H9 (cell line): ENCODE measurements at regions not wholly inside any gene's neighbourhood (a gene's known extent, or its start where the extent isn't known, plus 50 kb on each side); places are given as distances from the start of the nearest gene placed in this dataset.
A peak's percentile ranks its signal among the peaks of the same experiment; 100 is the strongest.

Experiments used
- DNase-seq: peaks from one replicate; pipeline ENCODE4 v3.0.0-alpha.2; 2017
- H2AFZ ChIP-seq: one replicate; pipeline ENCODE4 v1.6.1; 2013; ENCODE audit warnings: mild to moderate bottlenecking, low read length, control low read depth, moderate library complexity
- H2AK5ac ChIP-seq: 2 replicates; pipeline ENCODE4 v1.6.1; 2013; ENCODE audit warnings: low read length, control low read depth, mixed read lengths; ENCODE audit not compliant: insufficient read length
- H2BK120ac ChIP-seq: one replicate; pipeline ENCODE4 v1.6.1; 2013; ENCODE audit warnings: low read depth, mild to moderate bottlenecking, low read length, control low read depth, inconsistent platforms; ENCODE audit not compliant: poor library complexity, severe bottlenecking
- H2BK12ac ChIP-seq: 2 replicates; pipeline ENCODE4 v1.6.1; 2013; ENCODE audit warnings: low read length, control low read depth, mixed read lengths, low read depth; ENCODE audit not compliant: insufficient read length
- H2BK15ac ChIP-seq: 2 replicates; pipeline ENCODE4 v1.6.1; 2013; ENCODE audit warnings: low read depth, low read length, control low read depth
- H2BK20ac ChIP-seq: one replicate; pipeline ENCODE4 v1.6.1; 2013; ENCODE audit warnings: low read depth, mild to moderate bottlenecking, low read length, control low read depth, inconsistent platforms; ENCODE audit not compliant: poor library complexity, severe bottlenecking
- H2BK5ac ChIP-seq: 2 replicates; pipeline ENCODE4 v1.6.1; 2013; ENCODE audit warnings: low read length, control low read depth, mixed read lengths; ENCODE audit not compliant: insufficient read length
- H3K14ac ChIP-seq: 2 replicates; pipeline ENCODE4 v1.6.1; 2013; ENCODE audit warnings: low read length, control low read depth; ENCODE audit not compliant: insufficient read depth
- H3K18ac ChIP-seq: 2 replicates; pipeline ENCODE4 v1.6.1; 2013; ENCODE audit warnings: low read depth, mild to moderate bottlenecking, mixed read lengths, low read length, control low read depth; ENCODE audit not compliant: insufficient read length
- H3K23ac ChIP-seq: 2 replicates; pipeline ENCODE4 v1.6.1; 2013; ENCODE audit warnings: low read length, control low read depth, mixed read lengths, low read depth; ENCODE audit not compliant: insufficient read length
- H3K23me2 ChIP-seq: 2 replicates; pipeline ENCODE4 v1.6.1; 2013; ENCODE audit warnings: low read depth, mild to moderate bottlenecking, mixed read lengths, low read length, control low read depth; ENCODE audit not compliant: insufficient read length, poor library complexity, severe bottlenecking
- H3K27ac ChIP-seq: 2 replicates; pipeline ENCODE4 v1.5.1; 2013; ENCODE audit warnings: low read length, control low read depth, mixed read lengths, low read depth; ENCODE audit not compliant: insufficient read length
- H3K27me3 ChIP-seq: 2 replicates; pipeline ENCODE4 v1.6.1; 2013; ENCODE audit warnings: low read length, control low read depth, inconsistent platforms; ENCODE audit not compliant: insufficient read depth
- H3K4ac ChIP-seq: 2 replicates; pipeline ENCODE4 v1.6.1; 2013; ENCODE audit warnings: low read depth, mild to moderate bottlenecking, control low read depth, inconsistent platforms, low read length, moderate library complexity
- H3K4me1 ChIP-seq: 2 replicates; pipeline ENCODE4 v1.6.1; 2013; ENCODE audit warnings: low read length, control low read depth, inconsistent platforms; ENCODE audit not compliant: insufficient read depth
- H3K4me2 ChIP-seq: 2 replicates; pipeline ENCODE4 v1.6.1; 2013; ENCODE audit warnings: low read length, control low read depth, mixed read lengths; ENCODE audit not compliant: insufficient read length, insufficient read depth
- H3K56ac ChIP-seq: 2 replicates; pipeline ENCODE4 v1.6.1; 2013; ENCODE audit warnings: low read depth, mild to moderate bottlenecking, mixed read lengths, low read length, control low read depth; ENCODE audit not compliant: insufficient read length
- H3K79me1 ChIP-seq: 2 replicates; pipeline ENCODE4 v1.6.1; 2013; ENCODE audit warnings: low read depth, mild to moderate bottlenecking, moderate library complexity, low read length, control low read depth, inconsistent platforms; ENCODE audit not compliant: insufficient read depth, poor library complexity, severe bottlenecking
- H3K79me2 ChIP-seq: 2 replicates; pipeline ENCODE4 v1.6.1; 2013; ENCODE audit warnings: low read length, control low read depth, inconsistent platforms; ENCODE audit not compliant: insufficient read depth
- H3K9ac ChIP-seq: 2 replicates; pipeline ENCODE4 v1.6.1; 2013; ENCODE audit warnings: low read length, control low read depth, mixed read lengths; ENCODE audit not compliant: insufficient read length; ENCODE audit errors: extremely low read depth
- H3K9me3 ChIP-seq: one replicate; pipeline ENCODE4 v1.6.1; 2013; ENCODE audit warnings: low read depth, low read length, inconsistent platforms; ENCODE audit not compliant: control insufficient read depth
- H3T11ph ChIP-seq: one replicate; pipeline ENCODE4 v1.6.1; 2013; ENCODE audit warnings: mild to moderate bottlenecking, low read length, control low read depth, inconsistent platforms
- H4K20me1 ChIP-seq: one replicate; pipeline ENCODE4 v1.6.1; 2013; ENCODE audit not compliant: control insufficient read depth, insufficient read length, insufficient read depth
- H4K5ac ChIP-seq: 2 replicates; pipeline ENCODE4 v1.6.1; 2013; ENCODE audit warnings: low read depth, mild to moderate bottlenecking, mixed read lengths, low read length, control low read depth; ENCODE audit not compliant: insufficient read length
- H4K8ac ChIP-seq: replicated peaks from 2 replicates; pipeline ENCODE4 v1.6.1; 2013; ENCODE audit warnings: low read length, control low read depth, mixed read lengths, low read depth; ENCODE audit not compliant: insufficient read length
- H4K91ac ChIP-seq: 2 replicates; pipeline ENCODE4 v1.6.1; 2013; ENCODE audit warnings: low read depth, mild to moderate bottlenecking, moderate library complexity, mixed read lengths, low read length, control low read depth; ENCODE audit not compliant: insufficient read length
- H3K27ac Mint-ChIP-seq, 3 experiments: 2 replicates in 2 of 3; 3 replicates in 1 of 3; pipeline ENCODE4 v1.8.0; 2020 to 2021; ENCODE audit warnings: mixed read lengths in 3 of 3, mild to moderate bottlenecking in 1 of 3, moderate library complexity in 1 of 3
- H3K27me3 Mint-ChIP-seq: 2 replicates; pipeline ENCODE4 v1.8.0; 2021; ENCODE audit warnings: low read depth, mild to moderate bottlenecking, moderate library complexity, mixed read lengths
- H3K36me3 Mint-ChIP-seq, 3 experiments: 2 replicates in 2 of 3; 3 replicates in 1 of 3; pipeline ENCODE4 v1.8.0; 2020 to 2021; ENCODE audit warnings: low read depth in 3 of 3, mixed read lengths in 3 of 3; ENCODE audit not compliant: insufficient read depth in 1 of 3
- H3K4me1 Mint-ChIP-seq, 2 experiments: 2 replicates each; pipeline ENCODE4 v1.8.0; 2020; ENCODE audit warnings: mixed read lengths in 2 of 2
- H3K4me3 Mint-ChIP-seq, 2 experiments: 2 replicates in 1 of 2; 3 replicates in 1 of 2; pipeline ENCODE4 v1.8.0; 2020 to 2021; ENCODE audit warnings: mild to moderate bottlenecking in 2 of 2, mixed read lengths in 2 of 2, moderate library complexity in 1 of 2
- H3K9me3 Mint-ChIP-seq, 2 experiments: 2 replicates in 1 of 2; 3 replicates in 1 of 2; pipeline ENCODE4 v1.8.0; 2020; ENCODE audit warnings: mild to moderate bottlenecking in 2 of 2, mixed read lengths in 2 of 2, moderate library complexity in 1 of 2
- CTCF ChIP-seq: fragments of 200-600 bp; sonication (generic); conservative IDR thresholded peaks from 3 replicates; pipeline ENCODE4 v1.8.0; 2021; ENCODE audit warnings: antibody characterized with exemption, mild to moderate bottlenecking
- WGBS: extraction: QIAGEN DNeasy Blood & Tissue Kit; methylation state at CpG from one replicate; pipeline ENCODE4 v1.1.7; 2013; ENCODE audit warnings: missing lambda C conversion rate, low lambda C conversion rate, mixed read lengths; ENCODE audit not compliant: insufficient read length; ENCODE audit errors: extremely low coverage; 5-methylcytosine and 5-hydroxymethylcytosine counted together

- no peaks in the 10 kb centered on the region for H3K79me2 ChIP-seq
- peaks cover 2 to 10% (median 5%) of the 10 kb centered on the region in 3 experiments; a peak in 5 of 7 replicates for H3K36me3 Mint-ChIP-seq
- no peak overlapping the region for H2BK5ac ChIP-seq
- no peak overlapping the region for H4K5ac ChIP-seq
- H2AK5ac ChIP-seq, result no peak overlapping the region
- H4K8ac ChIP-seq, result no peak overlapping the region
- no peak overlapping the region for H3K4me3 Mint-ChIP-seq
- H3K79me1 ChIP-seq, result no peaks in the 10 kb centered on the region
- H3K23me2 ChIP-seq, result peaks cover 3% of the 10 kb centered on the region
- DNase-seq, result no peak
- H3K4me1 ChIP-seq, result peaks cover 8% of the 10 kb centered on the region; the same call in 1 of the 2 replicates
- H3K9ac ChIP-seq, result no peak overlapping the region
- no peak overlapping the region for H2AFZ ChIP-seq
- no CpG with 5 or more reads among the region's 28 CpGs for WGBS
- H2BK12ac ChIP-seq, result no peak overlapping the region
- TF ChIP-seq CTCF, result no peak
- H2BK120ac ChIP-seq, result no peak overlapping the region
- no peak overlapping the region for H3K23ac ChIP-seq
- no peak overlapping the region for H3T11ph ChIP-seq
- H4K91ac ChIP-seq, result no peak overlapping the region
- H3K27me3 Mint-ChIP-seq, result peaks cover 17% of the 10 kb centered on the region
- no peak overlapping the region for H3K27ac Mint-ChIP-seq
- H3K4me1 Mint-ChIP-seq, result peaks cover 39 to 45% of the 10 kb centered on the region in 2 experiments
- no peaks in the 10 kb centered on the region for H4K20me1 ChIP-seq
- no peak overlapping the region for H3K27ac ChIP-seq
- peak overlapping the region; percentile 18 for H3K18ac ChIP-seq
- H3K56ac ChIP-seq, result no peak overlapping the region
- H3K27me3 ChIP-seq, result no peaks in the 10 kb centered on the region; the same call in 1 of the 2 replicates
- H2BK20ac ChIP-seq, result no peak overlapping the region
- H3K4me2 ChIP-seq, result no peak overlapping the region
- H2BK15ac ChIP-seq, result no peak overlapping the region
- no peak overlapping the region for H3K4ac ChIP-seq
- peaks cover 2 to 4% of the 10 kb centered on the region in 2 experiments; a peak in 1 of 5 replicates for H3K9me3 Mint-ChIP-seq
- no peaks in the 10 kb centered on the region for H3K9me3 ChIP-seq
- H3K14ac ChIP-seq, result peak overlapping the region; percentile 49; the same call in 1 of the 2 replicates
Observed at GRCh38 chr4:3372933-3373465, 68.8 kb upstream of the HGFAC start.
